BLaER1 (cell line): ENCODE measurements at regions not wholly inside any gene's neighbourhood (a gene's known extent, or its start where the extent isn't known, plus 50 kb on each side); places are given as distances from the start of the nearest gene placed in this dataset.

Experiments used
- H3K27ac ChIP-seq: shearing (Covaris generic); formaldehyde crosslinking; 2 replicates; pipeline ENCODE4 v1.8.1; 2022
- H3K27me3 ChIP-seq: shearing (Covaris generic); formaldehyde crosslinking; 2 replicates; pipeline ENCODE4 v1.8.1; 2022
- H3K36me3 ChIP-seq: shearing (Covaris generic); formaldehyde crosslinking; 2 replicates; pipeline ENCODE4 v1.8.1; 2022
- H3K4me1 ChIP-seq: shearing (Covaris generic); formaldehyde crosslinking; 2 replicates; pipeline ENCODE4 v1.8.1; 2022
- H3K4me2 ChIP-seq: shearing (Covaris generic); formaldehyde crosslinking; 2 replicates; pipeline ENCODE4 v1.8.1; 2022
- H3K4me3 ChIP-seq: shearing (Covaris generic); formaldehyde crosslinking; 2 replicates; pipeline ENCODE4 v1.8.1; 2022
- H3K9ac ChIP-seq: shearing (Covaris generic); formaldehyde crosslinking; 2 replicates; pipeline ENCODE4 v1.8.1; 2022
- H3K9me3 ChIP-seq: shearing (Covaris generic); formaldehyde crosslinking; 2 replicates; pipeline ENCODE4 v1.8.1; 2022
- H4K20me1 ChIP-seq: shearing (Covaris generic); formaldehyde crosslinking; 2 replicates; pipeline ENCODE4 v1.8.1; 2022
- Cebpa-rat ChIP-seq: shearing (Covaris generic); IDR thresholded peaks from 2 replicates; pipeline ENCODE4 v1.8.1; 2022

- Histone ChIP-seq H3K4me2 (no peak overlapping the region), H3K4me1 (no peaks in the 10 kb centered on the region), H3K9me3 (peaks cover 28% of the 10 kb centered on the region), H3K9ac (no peak overlapping the region), H3K4me3 (no peak overlapping the region), H3K27me3 (no peaks in the 10 kb centered on the region), H3K36me3 (no peaks in the 10 kb centered on the region), H3K27ac (no peak overlapping the region), H4K20me1 (no peaks in the 10 kb centered on the region)
- no peak for TF ChIP-seq Cebpa-rat
These were observed 507.7 kb upstream of the PTGER4 start for GRCh38 chr5:40171971-40172370.

GRCh38 chr5:40167283-40167682 is 512.4 kb upstream of the PTGER4 start:
- H3K27ac ChIP-seq, result no peak overlapping the region
- H3K9ac ChIP-seq, result no peak overlapping the region
- no peaks in the 10 kb centered on the region for H4K20me1 ChIP-seq
- peaks cover 18% of the 10 kb centered on the region for H3K4me1 ChIP-seq
- no peak overlapping the region for H3K4me3 ChIP-seq
- peaks cover 10% of the 10 kb centered on the region for H3K9me3 ChIP-seq
- H3K27me3 ChIP-seq, result no peaks in the 10 kb centered on the region
- TF ChIP-seq Cebpa-rat, result no peak
- no peaks in the 10 kb centered on the region for H3K36me3 ChIP-seq
- H3K4me2 ChIP-seq, result no peak overlapping the region

GRCh38 chr5:40166802-40167201 is 512.9 kb upstream of the PTGER4 start:
- no peak for TF ChIP-seq Cebpa-rat
- no peak overlapping the region for H3K4me3 ChIP-seq
- H3K9ac ChIP-seq, result no peak overlapping the region
- no peaks in the 10 kb centered on the region for H3K27me3 ChIP-seq
- H4K20me1 ChIP-seq, result no peaks in the 10 kb centered on the region
- H3K36me3 ChIP-seq, result no peaks in the 10 kb centered on the region
- peaks cover 18% of the 10 kb centered on the region for H3K4me1 ChIP-seq
- H3K9me3 ChIP-seq, result peaks cover 10% of the 10 kb centered on the region
- no peak overlapping the region for H3K27ac ChIP-seq
- H3K4me2 ChIP-seq, result no peak overlapping the region

- H3K4me1 ChIP-seq, result peaks cover 18% of the 10 kb centered on the region
- no peaks in the 10 kb centered on the region for H3K27me3 ChIP-seq
- H4K20me1 ChIP-seq, result no peaks in the 10 kb centered on the region
- no peaks in the 10 kb centered on the region for H3K36me3 ChIP-seq
- H3K9ac ChIP-seq, result no peak overlapping the region
- peak overlapping the region; percentile 53 for H3K4me2 ChIP-seq
- peaks cover 10% of the 10 kb centered on the region for H3K9me3 ChIP-seq
- no peak for TF ChIP-seq Cebpa-rat
- H3K4me3 ChIP-seq, result no peak overlapping the region
- H3K27ac ChIP-seq, result no peak overlapping the region
These were observed 513.7 kb upstream of the PTGER4 start for GRCh38 chr5:40165789-40166728.

- Histone ChIP-seq H3K4me3 (no peak overlapping the region), H3K9me3 (peaks cover 6% of the 10 kb centered on the region), H3K4me2 (peak overlapping the region; percentile 53), H3K9ac (no peak overlapping the region), H3K4me1 (peaks cover 18% of the 10 kb centered on the region), H3K36me3 (no peaks in the 10 kb centered on the region), H3K27ac (no peak overlapping the region), H3K27me3 (no peaks in the 10 kb centered on the region), H4K20me1 (no peaks in the 10 kb centered on the region)
- TF ChIP-seq Cebpa-rat, result no peak
These were observed 514.5 kb upstream of the PTGER4 start for GRCh38 chr5:40165106-40165788.

- Histone ChIP-seq H3K4me3 (no peak overlapping the region), H3K4me1 (peaks cover 6% of the 10 kb centered on the region), H4K20me1 (no peaks in the 10 kb centered on the region), H3K27ac (no peak overlapping the region), H3K27me3 (no peaks in the 10 kb centered on the region), H3K9me3 (no peaks in the 10 kb centered on the region), H3K4me2 (no peak overlapping the region), H3K36me3 (no peaks in the 10 kb centered on the region), H3K9ac (no peak overlapping the region)
- no peak for TF ChIP-seq Cebpa-rat
These were observed 519.3 kb upstream of the PTGER4 start for GRCh38 chr5:40160435-40160834.

- Histone ChIP-seq H3K4me1 (no peaks in the 10 kb centered on the region), H3K9me3 (no peaks in the 10 kb centered on the region), H3K9ac (no peak overlapping the region), H3K27me3 (no peaks in the 10 kb centered on the region), H3K36me3 (no peaks in the 10 kb centered on the region), H3K4me3 (no peak overlapping the region), H4K20me1 (no peaks in the 10 kb centered on the region), H3K4me2 (no peak overlapping the region), H3K27ac (no peak overlapping the region)
- TF ChIP-seq Cebpa-rat, result no peak
These were observed 525.5 kb upstream of the PTGER4 start for GRCh38 chr5:40154194-40154593.

GRCh38 chr5:40150896-40151295 is 528.8 kb upstream of the PTGER4 start:
- no peak overlapping the region for H3K4me3 ChIP-seq
- no peaks in the 10 kb centered on the region for H3K36me3 ChIP-seq
- TF ChIP-seq Cebpa-rat, result no peak
- no peaks in the 10 kb centered on the region for H3K27me3 ChIP-seq
- no peak overlapping the region for H3K4me2 ChIP-seq
- no peaks in the 10 kb centered on the region for H3K9me3 ChIP-seq
- H3K9ac ChIP-seq, result no peak overlapping the region
- no peak overlapping the region for H3K27ac ChIP-seq
- H3K4me1 ChIP-seq, result no peaks in the 10 kb centered on the region
- no peaks in the 10 kb centered on the region for H4K20me1 ChIP-seq

GRCh38 chr5:40141896-40142295 is 537.8 kb upstream of the PTGER4 start:
- Histone ChIP-seq H3K4me2 (no peak overlapping the region), H3K4me1 (no peaks in the 10 kb centered on the region), H3K36me3 (no peaks in the 10 kb centered on the region), H3K4me3 (no peak overlapping the region), H3K27me3 (no peaks in the 10 kb centered on the region), H4K20me1 (no peaks in the 10 kb centered on the region), H3K9ac (no peak overlapping the region), H3K27ac (no peak overlapping the region), H3K9me3 (no peaks in the 10 kb centered on the region)
- no peak for TF ChIP-seq Cebpa-rat

GRCh38 chr5:40141418-40141817 is 538.3 kb upstream of the PTGER4 start:
- Histone ChIP-seq H3K4me1 (no peaks in the 10 kb centered on the region), H3K9me3 (no peaks in the 10 kb centered on the region), H3K27ac (no peak overlapping the region), H3K27me3 (no peaks in the 10 kb centered on the region), H3K4me3 (no peak overlapping the region), H3K36me3 (no peaks in the 10 kb centered on the region), H3K9ac (no peak overlapping the region), H3K4me2 (no peak overlapping the region), H4K20me1 (no peaks in the 10 kb centered on the region)
- no peak for TF ChIP-seq Cebpa-rat
